ENCODE measurements at regions not wholly inside any gene's neighbourhood (a gene's known extent, or its start where the extent isn't known, plus 50 kb on each side); places are given as distances from the start of the nearest gene placed in this dataset.

DNA sequence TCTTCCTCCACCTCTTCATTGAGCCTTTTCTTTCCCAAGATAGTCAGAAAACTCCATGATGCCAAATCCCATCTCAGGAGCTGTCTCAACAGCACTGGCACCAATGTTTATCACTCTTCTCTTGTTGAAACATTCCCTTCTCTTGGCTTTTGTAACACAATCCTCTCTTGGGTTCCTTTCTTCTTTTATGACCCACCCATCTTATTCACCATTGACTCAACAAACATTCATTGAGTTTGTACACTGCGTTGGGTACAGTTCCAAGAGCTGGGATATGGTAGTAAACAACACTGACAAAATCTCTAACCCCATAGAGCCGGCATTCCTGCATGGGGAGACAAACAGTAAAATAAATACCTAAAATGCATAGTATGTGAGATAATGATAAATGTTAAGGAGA lies 577.5 kb downstream of the INHBA start:
- no peak overlapping the region for H3K4me2 ChIP-seq (ENCODE audit: low read length)
- no peaks in the 10 kb centered on the region for H3K79me2 ChIP-seq (replicated peaks; ENCODE audit: insufficient read depth, low read length)
- no peak overlapping the region for H3K4me3 ChIP-seq (ENCODE audit: low read length)
- H2AFZ ChIP-seq (ENCODE audit: low read depth, low read length) = no peak overlapping the region
- no peak overlapping the region for H3K9ac ChIP-seq (ENCODE audit: low read length)
- H3K9me3 ChIP-seq (ENCODE audit: low read length) = no peaks in the 10 kb centered on the region
- H3K27me3 ChIP-seq (ENCODE audit: insufficient read depth, low read depth, low read length) = no peaks in the 10 kb centered on the region
- no peak overlapping the region for H3K27ac ChIP-seq (ENCODE audit: low read length)
- H4K20me1 ChIP-seq (ENCODE audit: insufficient read depth) = no peaks in the 10 kb centered on the region
- no peaks in the 10 kb centered on the region for H3K36me3 ChIP-seq (ENCODE audit: insufficient read depth, low read length)
- H3K9me2 ChIP-seq (ENCODE audit: insufficient read depth, low read length) = no peaks in the 10 kb centered on the region
- no peaks in the 10 kb centered on the region for H3F3A ChIP-seq (ENCODE audit: insufficient read depth, low read length, poor library complexity, severe bottlenecking)
- TF ChIP-seq TAF1 (IDR thresholded peaks at IDR 0.05; ENCODE audit: low read depth) (no peak), POLR2AphosphoS5 (IDR thresholded peaks at IDR 0.05) (no peak), SMC3 (conservative IDR thresholded peaks at IDR 0.05; ENCODE audit: poor library complexity) (no peak), EZH2 (IDR thresholded peaks at IDR 0.05; ENCODE audit: borderline replicate concordance, insufficient read depth, low read length, poor library complexity, severe bottlenecking) (no peak), RAD21 (conservative IDR thresholded peaks at IDR 0.05) (no peak), MXI1 (conservative IDR thresholded peaks at IDR 0.05; ENCODE audit: poor library complexity, severe bottlenecking) (no peak), EP300 (conservative IDR thresholded peaks at IDR 0.05; ENCODE audit: poor library complexity, severe bottlenecking) (no peak)
- TF ChIP-seq, protein P1, sequence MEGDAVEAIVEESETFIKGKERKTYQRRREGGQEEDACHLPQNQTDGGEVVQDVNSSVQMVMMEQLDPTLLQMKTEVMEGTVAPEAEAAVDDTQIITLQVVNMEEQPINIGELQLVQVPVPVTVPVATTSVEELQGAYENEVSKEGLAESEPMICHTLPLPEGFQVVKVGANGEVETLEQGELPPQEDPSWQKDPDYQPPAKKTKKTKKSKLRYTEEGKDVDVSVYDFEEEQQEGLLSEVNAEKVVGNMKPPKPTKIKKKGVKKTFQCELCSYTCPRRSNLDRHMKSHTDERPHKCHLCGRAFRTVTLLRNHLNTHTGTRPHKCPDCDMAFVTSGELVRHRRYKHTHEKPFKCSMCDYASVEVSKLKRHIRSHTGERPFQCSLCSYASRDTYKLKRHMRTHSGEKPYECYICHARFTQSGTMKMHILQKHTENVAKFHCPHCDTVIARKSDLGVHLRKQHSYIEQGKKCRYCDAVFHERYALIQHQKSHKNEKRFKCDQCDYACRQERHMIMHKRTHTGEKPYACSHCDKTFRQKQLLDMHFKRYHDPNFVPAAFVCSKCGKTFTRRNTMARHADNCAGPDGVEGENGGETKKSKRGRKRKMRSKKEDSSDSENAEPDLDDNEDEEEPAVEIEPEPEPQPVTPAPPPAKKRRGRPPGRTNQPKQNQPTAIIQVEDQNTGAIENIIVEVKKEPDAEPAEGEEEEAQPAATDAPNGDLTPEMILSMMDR (IDR thresholded peaks at IDR 0.05; ENCODE audit: poor library complexity, severe bottlenecking) = no peak
- TF ChIP-seq, protein P2, sequence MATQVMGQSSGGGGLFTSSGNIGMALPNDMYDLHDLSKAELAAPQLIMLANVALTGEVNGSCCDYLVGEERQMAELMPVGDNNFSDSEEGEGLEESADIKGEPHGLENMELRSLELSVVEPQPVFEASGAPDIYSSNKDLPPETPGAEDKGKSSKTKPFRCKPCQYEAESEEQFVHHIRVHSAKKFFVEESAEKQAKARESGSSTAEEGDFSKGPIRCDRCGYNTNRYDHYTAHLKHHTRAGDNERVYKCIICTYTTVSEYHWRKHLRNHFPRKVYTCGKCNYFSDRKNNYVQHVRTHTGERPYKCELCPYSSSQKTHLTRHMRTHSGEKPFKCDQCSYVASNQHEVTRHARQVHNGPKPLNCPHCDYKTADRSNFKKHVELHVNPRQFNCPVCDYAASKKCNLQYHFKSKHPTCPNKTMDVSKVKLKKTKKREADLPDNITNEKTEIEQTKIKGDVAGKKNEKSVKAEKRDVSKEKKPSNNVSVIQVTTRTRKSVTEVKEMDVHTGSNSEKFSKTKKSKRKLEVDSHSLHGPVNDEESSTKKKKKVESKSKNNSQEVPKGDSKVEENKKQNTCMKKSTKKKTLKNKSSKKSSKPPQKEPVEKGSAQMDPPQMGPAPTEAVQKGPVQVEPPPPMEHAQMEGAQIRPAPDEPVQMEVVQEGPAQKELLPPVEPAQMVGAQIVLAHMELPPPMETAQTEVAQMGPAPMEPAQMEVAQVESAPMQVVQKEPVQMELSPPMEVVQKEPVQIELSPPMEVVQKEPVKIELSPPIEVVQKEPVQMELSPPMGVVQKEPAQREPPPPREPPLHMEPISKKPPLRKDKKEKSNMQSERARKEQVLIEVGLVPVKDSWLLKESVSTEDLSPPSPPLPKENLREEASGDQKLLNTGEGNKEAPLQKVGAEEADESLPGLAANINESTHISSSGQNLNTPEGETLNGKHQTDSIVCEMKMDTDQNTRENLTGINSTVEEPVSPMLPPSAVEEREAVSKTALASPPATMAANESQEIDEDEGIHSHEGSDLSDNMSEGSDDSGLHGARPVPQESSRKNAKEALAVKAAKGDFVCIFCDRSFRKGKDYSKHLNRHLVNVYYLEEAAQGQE (IDR thresholded peaks at IDR 0.05; ENCODE audit: borderline replicate concordance) = no peak

DNA sequence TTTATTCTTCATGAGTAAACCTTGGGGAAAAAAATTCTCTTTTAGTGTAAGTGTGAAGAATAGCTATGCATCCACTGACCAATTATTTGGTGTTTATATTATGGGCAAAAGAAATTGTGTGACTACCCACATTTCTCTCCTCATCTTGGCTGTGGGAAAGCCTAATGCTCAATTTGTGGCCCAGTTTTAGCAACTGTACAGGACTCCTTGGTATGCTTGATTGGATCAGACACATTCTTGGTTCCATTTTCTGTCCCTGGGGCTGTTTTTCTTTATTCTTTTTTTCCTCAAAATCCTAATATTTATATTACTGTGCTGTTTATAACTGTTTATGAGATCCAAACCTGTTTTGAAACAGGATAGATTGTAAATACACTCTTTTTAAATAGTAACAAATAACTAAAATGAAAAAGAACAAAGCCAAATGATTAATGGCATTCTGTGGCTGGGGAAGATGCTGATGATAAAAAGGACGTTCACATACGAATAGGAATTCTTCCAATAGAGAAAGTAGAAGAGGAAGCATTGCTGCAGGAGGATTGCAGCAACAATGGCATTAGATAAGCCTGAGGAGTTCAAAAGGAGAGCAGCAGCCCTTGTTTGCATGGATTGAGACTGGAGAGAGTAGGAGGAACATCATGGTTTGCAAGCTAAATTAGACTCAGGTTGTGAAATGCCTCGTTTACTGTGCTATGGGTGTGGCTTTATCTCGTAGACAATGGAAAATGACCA lies 580.5 kb downstream of the INHBA start:
- Histone ChIP-seq H4K20me1 (ENCODE audit: insufficient read depth) (no peaks in the 10 kb centered on the region), H2AFZ (ENCODE audit: low read depth, low read length) (no peak overlapping the region), H3K9me2 (ENCODE audit: insufficient read depth, low read length) (no peaks in the 10 kb centered on the region), H3K79me2 (replicated peaks; ENCODE audit: insufficient read depth, low read length) (no peaks in the 10 kb centered on the region), H3K27ac (ENCODE audit: low read length) (no peak overlapping the region), H3K36me3 (ENCODE audit: insufficient read depth, low read length) (no peaks in the 10 kb centered on the region), H3K9ac (ENCODE audit: low read length) (no peak overlapping the region), H3K4me2 (ENCODE audit: low read length) (no peak overlapping the region), H3K9me3 (ENCODE audit: low read length) (no peaks in the 10 kb centered on the region), H3F3A (ENCODE audit: insufficient read depth, low read length, poor library complexity, severe bottlenecking) (no peaks in the 10 kb centered on the region), H3K4me3 (ENCODE audit: low read length) (no peak overlapping the region), H3K27me3 (ENCODE audit: insufficient read depth, low read depth, low read length) (no peaks in the 10 kb centered on the region)
- TF ChIP-seq, protein P2 (IDR thresholded peaks at IDR 0.05; ENCODE audit: borderline replicate concordance) = no peak
- TF ChIP-seq SMC3 (conservative IDR thresholded peaks at IDR 0.05; ENCODE audit: poor library complexity) = no peak
- no peak for TF ChIP-seq POLR2AphosphoS5 (IDR thresholded peaks at IDR 0.05)
- TF ChIP-seq RAD21 (conservative IDR thresholded peaks at IDR 0.05) = no peak

All from neural cell (in vitro differentiated cells).